Cardiac muscle cell (in vitro differentiated cells and primary cell): ENCODE measurements at regions not wholly inside any gene's neighbourhood (a gene's known extent, or its start where the extent isn't known, plus 50 kb on each side); places are given as distances from the start of the nearest gene placed in this dataset.

ENCODE experiments used
- DNase-seq, 2 donors: peaks; one replicate each; pipeline versions ENCODE4 v3.0.0 to v3.0.0-alpha.2; 2010 to 2017; ENCODE audit warnings: low read depth in 1 of 2, low spot score in 1 of 2
- H3K27ac ChIP-seq: fragments of 200-600 bp; sonication (generic); 2 replicates; pipeline ENCODE4 v1.5.1; 2016
- H3K27me3 ChIP-seq: fragments of 200-600 bp; sonication (generic); 2 replicates; pipeline ENCODE4 v1.6.0; 2016; ENCODE audit warnings: control low read depth
- H3K36me3 ChIP-seq: fragments of 200-600 bp; sonication (generic); 2 replicates; pipeline ENCODE4 v1.5.1; 2016; ENCODE audit warnings: control low read depth
- H3K4me1 ChIP-seq: fragments of 200-600 bp; sonication (generic); 2 replicates; pipeline ENCODE4 v1.8.1; 2017; ENCODE audit warnings: low read depth, mild to moderate bottlenecking, mixed run types
- H3K4me3 ChIP-seq: fragments of 200-600 bp; sonication (generic); 2 replicates; pipeline ENCODE4 v1.5.1; 2016; ENCODE audit warnings: mild to moderate bottlenecking
- H3K9me3 ChIP-seq: fragments of 200-600 bp; sonication (generic); 2 replicates; pipeline ENCODE4 v1.5.1; 2017; ENCODE audit warnings: low read depth, mild to moderate bottlenecking, control low read depth
- CTCF ChIP-seq: IDR thresholded peaks from 2 replicates; pipeline ENCODE4 v1.5.1; 2012; ENCODE audit warnings: low read depth, mild to moderate bottlenecking, low read length

DNA sequence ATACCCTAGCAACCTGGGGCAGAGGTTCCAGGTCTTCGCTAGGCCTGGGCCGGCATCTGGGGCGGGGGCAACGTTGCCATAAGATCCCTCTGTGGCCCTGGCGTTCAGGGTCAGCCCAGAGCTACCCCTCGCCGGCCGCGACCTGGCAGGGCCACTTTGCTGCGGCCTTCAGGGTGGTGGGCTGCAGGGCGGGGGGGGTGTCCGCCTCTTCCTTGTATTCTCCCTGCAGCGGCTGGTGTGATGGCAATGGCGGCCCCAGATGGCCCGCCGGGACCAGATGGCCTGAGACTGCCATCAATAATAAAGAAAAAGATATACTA is 539.2 kb upstream of the POT1 start:
- DNase-seq = no peak
- Histone ChIP-seq H3K27me3 (no peaks in the 10 kb centered on the region), H3K36me3 (no peaks in the 10 kb centered on the region), H3K4me1 (no peaks in the 10 kb centered on the region), H3K9me3 (no peaks in the 10 kb centered on the region), H3K4me3 (no peak overlapping the region), H3K27ac (no peak overlapping the region)
- TF ChIP-seq CTCF = no peak

DNA sequence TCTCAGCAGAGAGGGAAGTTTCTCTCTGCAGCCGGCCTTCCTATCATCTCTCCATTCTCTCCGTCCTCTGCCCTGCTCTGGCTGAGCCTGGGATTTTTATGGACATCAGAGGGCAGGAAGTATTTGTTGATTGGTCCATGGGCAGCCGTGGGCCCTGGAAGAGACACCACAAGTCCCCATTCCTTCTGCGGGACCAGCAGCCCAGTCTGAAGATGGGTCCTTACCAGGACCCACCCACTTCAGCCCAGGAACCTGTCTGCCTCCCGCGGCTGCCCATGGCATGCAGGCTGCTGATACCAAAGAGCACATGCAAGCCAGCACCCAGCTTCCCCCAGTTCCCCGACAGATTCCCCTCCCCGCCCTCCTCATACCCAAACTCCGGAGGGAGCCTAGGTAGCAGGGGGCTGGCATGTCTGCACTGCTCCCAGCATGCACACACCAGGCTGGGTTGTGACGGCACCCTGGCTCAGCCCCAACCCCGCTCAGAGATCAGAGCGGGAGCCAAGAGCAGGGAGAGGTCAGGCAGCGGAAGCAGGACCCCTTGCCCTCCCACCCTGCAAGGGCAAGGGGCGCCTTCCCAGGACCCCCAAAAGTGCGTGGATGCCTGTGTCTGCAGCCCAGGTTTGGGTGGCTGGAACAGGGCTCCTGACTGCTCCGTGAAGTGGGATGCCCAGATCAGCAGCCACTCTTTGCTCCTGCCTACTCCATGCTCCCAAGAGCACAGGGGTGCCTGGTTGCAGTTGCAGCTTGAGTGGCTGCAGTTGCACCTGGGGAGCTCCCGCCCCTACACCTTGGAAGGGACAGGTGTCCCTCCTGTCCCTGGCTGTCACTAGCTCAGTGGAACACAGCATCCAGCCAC is 538.6 kb upstream of the POT1 start:
- Histone ChIP-seq H3K9me3 (no peaks in the 10 kb centered on the region), H3K36me3 (no peaks in the 10 kb centered on the region), H3K4me3 (no peak overlapping the region), H3K4me1 (no peaks in the 10 kb centered on the region), H3K27me3 (no peaks in the 10 kb centered on the region), H3K27ac (no peak overlapping the region)
- no peak for DNase-seq
- TF ChIP-seq CTCF = no peak

DNA sequence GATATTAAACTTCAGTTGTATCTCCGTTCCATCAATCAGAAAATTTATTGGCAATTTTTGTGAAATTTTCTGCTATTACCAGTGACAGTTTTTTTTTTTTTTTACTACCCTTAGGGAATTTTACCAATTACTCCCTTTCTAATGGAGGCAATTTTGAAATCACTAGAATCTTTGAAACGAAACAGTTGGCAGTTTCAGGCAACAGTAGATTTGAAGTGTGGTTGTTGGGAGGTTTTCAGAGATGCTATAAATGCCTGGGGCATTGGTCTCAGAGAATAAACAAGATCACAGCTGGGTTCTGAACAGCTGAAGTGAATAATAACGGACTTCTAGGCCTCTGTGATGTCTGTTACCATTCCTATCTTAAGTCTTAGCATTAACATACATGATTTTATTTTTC is 535.9 kb upstream of the POT1 start:
- Histone ChIP-seq H3K9me3 (no peaks in the 10 kb centered on the region), H3K27ac (no peak overlapping the region), H3K36me3 (no peaks in the 10 kb centered on the region), H3K4me1 (no peaks in the 10 kb centered on the region), H3K4me3 (no peak overlapping the region), H3K27me3 (no peaks in the 10 kb centered on the region)
- TF ChIP-seq CTCF = no peak
- no peak for DNase-seq

DNA sequence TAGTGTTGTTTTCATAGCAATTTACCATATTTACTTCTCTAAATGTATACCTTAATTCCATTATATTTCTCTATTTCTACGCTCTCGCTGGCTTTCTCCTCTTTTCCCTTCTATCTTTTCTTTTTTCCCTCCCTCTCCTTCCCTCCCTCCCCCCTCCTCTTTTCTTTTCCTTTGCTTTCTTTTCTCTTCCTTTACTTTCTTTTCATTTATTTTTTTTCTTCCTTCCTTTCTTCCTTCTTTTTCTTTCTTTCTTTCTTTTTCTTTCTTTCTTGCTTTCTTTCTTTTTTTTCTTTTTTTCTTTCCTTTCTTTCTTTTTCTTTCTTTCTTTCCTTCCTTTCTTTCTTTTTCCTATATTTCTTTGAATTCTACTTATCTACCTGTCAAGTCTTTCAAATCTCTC is 533.0 kb upstream of the POT1 start:
- TF ChIP-seq CTCF = no peak
- Histone ChIP-seq H3K27ac (no peak overlapping the region), H3K9me3 (no peaks in the 10 kb centered on the region), H3K4me1 (no peaks in the 10 kb centered on the region), H3K36me3 (no peaks in the 10 kb centered on the region), H3K4me3 (no peak overlapping the region), H3K27me3 (no peaks in the 10 kb centered on the region)
- DNase-seq = no peak

- no peak overlapping the region for H3K4me3 ChIP-seq
- H3K27me3 ChIP-seq = no peaks in the 10 kb centered on the region
- no peak overlapping the region for H3K27ac ChIP-seq
- H3K4me1 ChIP-seq = no peaks in the 10 kb centered on the region
- H3K9me3 ChIP-seq = no peaks in the 10 kb centered on the region
- no peak for TF ChIP-seq CTCF
- H3K36me3 ChIP-seq = peaks cover 3% of the 10 kb centered on the region
- DNase-seq = no peak
Observed at GRCh38 chr7:125459038-125459437, 529.4 kb upstream of the POT1 start.
